HepG2 (cell line): ENCODE measurements at regions not wholly inside any gene's neighbourhood (a gene's known extent, or its start where the extent isn't known, plus 50 kb on each side); places are given as distances from the start of the nearest gene placed in this dataset.

Experiments
- FIP1L1 ChIP-seq: fragments of 200-400 bp; formaldehyde crosslinking; IDR thresholded peaks from 2 replicates; pipeline ENCODE4 v1.6.1; 2018; ENCODE audit warnings: low read depth, mild to moderate bottlenecking, low read length, moderate library complexity, borderline replicate concordance; ENCODE audit not compliant: insufficient read depth
- MBNL3 ChIP-seq: fragments of 250-450 bp; sonication (Bioruptor Pico); conservative IDR thresholded peaks from 2 replicates; pipeline ENCODE4 v1.8.0; 2022; ENCODE audit warnings: mild to moderate bottlenecking, inconsistent platforms
- PLRG1 ChIP-seq: fragments of 450-650 bp; conservative IDR thresholded peaks from 2 replicates; pipeline ENCODE4 v1.6.1; 2016
- RFXANK ChIP-seq: IDR thresholded peaks from 2 replicates; pipeline ENCODE4 v1.6.1; 2016
- SIX1 ChIP-seq: sonication (generic); formaldehyde crosslinking; IDR thresholded peaks from 2 replicates; pipeline ENCODE4 v1.4.0; 2020; ENCODE audit warnings: missing genetic modification reagents, borderline replicate concordance
- SNRNP70 ChIP-seq: fragments of 200-400 bp; formaldehyde crosslinking; IDR thresholded peaks from 2 replicates; pipeline ENCODE4 v1.6.1; 2017; ENCODE audit warnings: mild to moderate bottlenecking, low read depth, low read length, moderate library complexity
- SSRP1 ChIP-seq: IDR thresholded peaks from 2 replicates; pipeline ENCODE4 v1.6.1; 2016; ENCODE audit warnings: control low read depth
- STAG1 ChIP-seq: sonication (generic); formaldehyde crosslinking; IDR thresholded peaks from 2 replicates; pipeline ENCODE4 v1.4.0; 2020; ENCODE audit warnings: missing genetic modification reagents
- TBP ChIP-seq: sonication (generic); formaldehyde crosslinking; IDR thresholded peaks from 2 replicates; pipeline ENCODE4 v1.5.0; 2020; ENCODE audit warnings: missing genetic modification reagents
- ZMAT3 ChIP-seq: sonication (generic); formaldehyde crosslinking; conservative IDR thresholded peaks from 2 replicates; pipeline ENCODE4 v1.7.0; 2021; ENCODE audit warnings: missing genetic modification reagents
- ZNF121 ChIP-seq: sonication (generic); formaldehyde crosslinking; IDR thresholded peaks from 2 replicates; pipeline ENCODE4 v1.5.0; 2020; ENCODE audit warnings: mild to moderate bottlenecking, missing genetic modification reagents
- ZNF562 ChIP-seq: sonication (generic); formaldehyde crosslinking; IDR thresholded peaks from 2 replicates; pipeline ENCODE4 v1.8.0; 2022; ENCODE audit warnings: missing genetic modification reagents, borderline replicate concordance
- ZNF563 ChIP-seq: sonication (generic); formaldehyde crosslinking; IDR thresholded peaks from 2 replicates; pipeline ENCODE4 v1.8.0; 2022; ENCODE audit warnings: mild to moderate bottlenecking, moderate library complexity, missing genetic modification reagents
- TF ChIP-seq, protein P1 (sequence below): sonication (generic); formaldehyde crosslinking; IDR thresholded peaks from 2 replicates; pipeline ENCODE4 v1.8.0; 2022; ENCODE audit warnings: mild to moderate bottlenecking, missing genetic modification reagents, moderate library complexity
- TF ChIP-seq, protein P2 (sequence below): sonication (generic); formaldehyde crosslinking; IDR thresholded peaks from 2 replicates; pipeline ENCODE4 v1.4.0; 2020; ENCODE audit warnings: missing genetic modification reagents, borderline replicate concordance
- TF ChIP-seq, protein P3 (sequence below): sonication (generic); formaldehyde crosslinking; IDR thresholded peaks from 2 replicates; pipeline ENCODE4 v1.8.1; 2022; ENCODE audit warnings: mild to moderate bottlenecking, missing genetic modification reagents
- TF ChIP-seq, protein P4 (sequence below): IDR thresholded peaks from 2 replicates; pipeline ENCODE4 v1.4.0; 2020; ENCODE audit warnings: mild to moderate bottlenecking, missing genetic modification reagents
- TF ChIP-seq, protein P5 (sequence below): sonication (generic); formaldehyde crosslinking; IDR thresholded peaks from 2 replicates; pipeline ENCODE4 v1.4.0; 2020; ENCODE audit warnings: missing genetic modification reagents, low read depth, mild to moderate bottlenecking, borderline replicate concordance
- TF ChIP-seq, protein P6 (sequence below): sonication (generic); formaldehyde crosslinking; IDR thresholded peaks from 2 replicates; pipeline ENCODE4 v1.4.0; 2020; ENCODE audit warnings: mild to moderate bottlenecking, low read depth, missing genetic modification reagents

DNA sequence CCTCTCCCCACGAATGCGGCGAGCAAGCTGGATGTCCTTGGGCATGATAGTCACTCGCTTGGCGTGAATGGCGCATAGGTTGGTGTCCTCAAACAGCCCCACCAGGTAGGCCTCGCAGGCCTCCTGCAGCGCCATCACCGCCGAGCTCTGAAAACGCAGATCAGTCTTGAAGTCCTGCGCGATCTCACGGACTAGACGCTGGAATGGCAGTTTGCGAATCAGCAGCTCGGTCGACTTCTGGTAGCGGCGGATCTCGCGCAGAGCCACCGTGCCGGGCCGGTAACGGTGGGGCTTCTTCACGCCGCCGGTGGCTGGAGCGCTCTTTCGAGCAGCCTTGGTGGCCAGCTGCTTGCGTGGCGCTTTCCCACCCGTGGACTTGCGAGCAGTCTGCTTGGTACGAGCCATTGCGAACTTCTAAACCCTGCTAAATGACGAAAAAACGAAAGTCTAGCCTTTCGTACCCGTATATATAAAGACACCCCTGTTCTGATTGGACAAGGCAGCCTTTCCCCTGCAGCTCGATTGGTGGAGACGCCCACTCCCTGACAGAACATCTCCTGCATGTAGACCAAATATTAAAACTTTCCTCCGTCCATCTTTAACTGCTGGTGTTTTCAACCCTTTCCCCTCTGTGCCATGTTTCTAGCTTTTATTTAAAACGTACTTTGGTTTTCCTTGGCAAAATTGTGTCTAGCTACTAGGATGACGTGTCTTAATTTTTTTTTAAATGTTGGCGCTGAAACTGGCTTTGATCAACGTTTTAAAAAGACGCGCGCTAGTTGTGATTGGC is 109.8 kb downstream of the HFE start (continued):
- TF ChIP-seq RFXANK (peak; percentile 75; the same call in 1 of the 2 replicates), SSRP1 (CRISPR knock-in tag) (no peak), PLRG1 (no peak), ZNF121 (peak; percentile 56; the same call in 1 of the 2 replicates), FIP1L1 (peak; percentile 99), TBP (CRISPR knock-in tag) (no peak), ZNF562 (CRISPR knock-in tag) (no peak), STAG1 (CRISPR knock-in tag) (peak; percentile 32; the same call in 1 of the 2 replicates), SIX1 (CRISPR knock-in tag) (peak; percentile 69), MBNL3 (no peak), ZNF563 (CRISPR knock-in tag) (peak; percentile 87; the same call in 1 of the 2 replicates), ZMAT3 (CRISPR knock-in tag) (peak; percentile 83), SNRNP70 (no peak)
- TF ChIP-seq, protein P1, sequence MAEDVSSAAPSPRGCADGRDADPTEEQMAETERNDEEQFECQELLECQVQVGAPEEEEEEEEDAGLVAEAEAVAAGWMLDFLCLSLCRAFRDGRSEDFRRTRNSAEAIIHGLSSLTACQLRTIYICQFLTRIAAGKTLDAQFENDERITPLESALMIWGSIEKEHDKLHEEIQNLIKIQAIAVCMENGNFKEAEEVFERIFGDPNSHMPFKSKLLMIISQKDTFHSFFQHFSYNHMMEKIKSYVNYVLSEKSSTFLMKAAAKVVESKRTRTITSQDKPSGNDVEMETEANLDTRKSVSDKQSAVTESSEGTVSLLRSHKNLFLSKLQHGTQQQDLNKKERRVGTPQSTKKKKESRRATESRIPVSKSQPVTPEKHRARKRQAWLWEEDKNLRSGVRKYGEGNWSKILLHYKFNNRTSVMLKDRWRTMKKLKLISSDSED (CRISPR knock-in tag) = no peak
- TF ChIP-seq, protein P2, sequence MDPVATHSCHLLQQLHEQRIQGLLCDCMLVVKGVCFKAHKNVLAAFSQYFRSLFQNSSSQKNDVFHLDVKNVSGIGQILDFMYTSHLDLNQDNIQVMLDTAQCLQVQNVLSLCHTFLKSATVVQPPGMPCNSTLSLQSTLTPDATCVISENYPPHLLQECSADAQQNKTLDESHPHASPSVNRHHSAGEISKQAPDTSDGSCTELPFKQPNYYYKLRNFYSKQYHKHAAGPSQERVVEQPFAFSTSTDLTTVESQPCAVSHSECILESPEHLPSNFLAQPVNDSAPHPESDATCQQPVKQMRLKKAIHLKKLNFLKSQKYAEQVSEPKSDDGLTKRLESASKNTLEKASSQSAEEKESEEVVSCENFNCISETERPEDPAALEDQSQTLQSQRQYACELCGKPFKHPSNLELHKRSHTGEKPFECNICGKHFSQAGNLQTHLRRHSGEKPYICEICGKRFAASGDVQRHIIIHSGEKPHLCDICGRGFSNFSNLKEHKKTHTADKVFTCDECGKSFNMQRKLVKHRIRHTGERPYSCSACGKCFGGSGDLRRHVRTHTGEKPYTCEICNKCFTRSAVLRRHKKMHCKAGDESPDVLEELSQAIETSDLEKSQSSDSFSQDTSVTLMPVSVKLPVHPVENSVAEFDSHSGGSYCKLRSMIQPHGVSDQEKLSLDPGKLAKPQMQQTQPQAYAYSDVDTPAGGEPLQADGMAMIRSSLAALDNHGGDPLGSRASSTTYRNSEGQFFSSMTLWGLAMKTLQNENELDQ (CRISPR knock-in tag) = peak; percentile 54; the same call in 1 of the 2 replicates
- TF ChIP-seq, protein P3, sequence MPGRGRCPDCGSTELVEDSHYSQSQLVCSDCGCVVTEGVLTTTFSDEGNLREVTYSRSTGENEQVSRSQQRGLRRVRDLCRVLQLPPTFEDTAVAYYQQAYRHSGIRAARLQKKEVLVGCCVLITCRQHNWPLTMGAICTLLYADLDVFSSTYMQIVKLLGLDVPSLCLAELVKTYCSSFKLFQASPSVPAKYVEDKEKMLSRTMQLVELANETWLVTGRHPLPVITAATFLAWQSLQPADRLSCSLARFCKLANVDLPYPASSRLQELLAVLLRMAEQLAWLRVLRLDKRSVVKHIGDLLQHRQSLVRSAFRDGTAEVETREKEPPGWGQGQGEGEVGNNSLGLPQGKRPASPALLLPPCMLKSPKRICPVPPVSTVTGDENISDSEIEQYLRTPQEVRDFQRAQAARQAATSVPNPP (CRISPR knock-in tag) = peak; percentile 92; the same call in 1 of the 2 replicates
- TF ChIP-seq, protein P4, sequence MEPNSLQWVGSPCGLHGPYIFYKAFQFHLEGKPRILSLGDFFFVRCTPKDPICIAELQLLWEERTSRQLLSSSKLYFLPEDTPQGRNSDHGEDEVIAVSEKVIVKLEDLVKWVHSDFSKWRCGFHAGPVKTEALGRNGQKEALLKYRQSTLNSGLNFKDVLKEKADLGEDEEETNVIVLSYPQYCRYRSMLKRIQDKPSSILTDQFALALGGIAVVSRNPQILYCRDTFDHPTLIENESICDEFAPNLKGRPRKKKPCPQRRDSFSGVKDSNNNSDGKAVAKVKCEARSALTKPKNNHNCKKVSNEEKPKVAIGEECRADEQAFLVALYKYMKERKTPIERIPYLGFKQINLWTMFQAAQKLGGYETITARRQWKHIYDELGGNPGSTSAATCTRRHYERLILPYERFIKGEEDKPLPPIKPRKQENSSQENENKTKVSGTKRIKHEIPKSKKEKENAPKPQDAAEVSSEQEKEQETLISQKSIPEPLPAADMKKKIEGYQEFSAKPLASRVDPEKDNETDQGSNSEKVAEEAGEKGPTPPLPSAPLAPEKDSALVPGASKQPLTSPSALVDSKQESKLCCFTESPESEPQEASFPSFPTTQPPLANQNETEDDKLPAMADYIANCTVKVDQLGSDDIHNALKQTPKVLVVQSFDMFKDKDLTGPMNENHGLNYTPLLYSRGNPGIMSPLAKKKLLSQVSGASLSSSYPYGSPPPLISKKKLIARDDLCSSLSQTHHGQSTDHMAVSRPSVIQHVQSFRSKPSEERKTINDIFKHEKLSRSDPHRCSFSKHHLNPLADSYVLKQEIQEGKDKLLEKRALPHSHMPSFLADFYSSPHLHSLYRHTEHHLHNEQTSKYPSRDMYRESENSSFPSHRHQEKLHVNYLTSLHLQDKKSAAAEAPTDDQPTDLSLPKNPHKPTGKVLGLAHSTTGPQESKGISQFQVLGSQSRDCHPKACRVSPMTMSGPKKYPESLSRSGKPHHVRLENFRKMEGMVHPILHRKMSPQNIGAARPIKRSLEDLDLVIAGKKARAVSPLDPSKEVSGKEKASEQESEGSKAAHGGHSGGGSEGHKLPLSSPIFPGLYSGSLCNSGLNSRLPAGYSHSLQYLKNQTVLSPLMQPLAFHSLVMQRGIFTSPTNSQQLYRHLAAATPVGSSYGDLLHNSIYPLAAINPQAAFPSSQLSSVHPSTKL (CRISPR knock-in tag) = peak; percentile 73
- TF ChIP-seq, protein P5, sequence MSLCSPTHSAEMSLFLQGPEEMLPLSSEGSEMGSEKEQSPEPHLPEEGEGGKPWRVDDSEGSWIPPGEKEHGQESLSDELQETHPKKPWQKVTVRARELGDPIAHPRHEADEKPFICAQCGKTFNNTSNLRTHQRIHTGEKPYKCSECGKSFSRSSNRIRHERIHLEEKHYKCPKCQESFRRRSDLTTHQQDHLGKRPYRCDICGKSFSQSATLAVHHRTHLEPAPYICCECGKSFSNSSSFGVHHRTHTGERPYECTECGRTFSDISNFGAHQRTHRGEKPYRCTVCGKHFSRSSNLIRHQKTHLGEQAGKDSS (CRISPR knock-in tag) = peak; percentile 96
- TF ChIP-seq, protein P6, sequence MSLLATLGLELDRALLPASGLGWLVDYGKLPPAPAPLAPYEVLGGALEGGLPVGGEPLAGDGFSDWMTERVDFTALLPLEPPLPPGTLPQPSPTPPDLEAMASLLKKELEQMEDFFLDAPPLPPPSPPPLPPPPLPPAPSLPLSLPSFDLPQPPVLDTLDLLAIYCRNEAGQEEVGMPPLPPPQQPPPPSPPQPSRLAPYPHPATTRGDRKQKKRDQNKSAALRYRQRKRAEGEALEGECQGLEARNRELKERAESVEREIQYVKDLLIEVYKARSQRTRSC = peak; percentile 59; the same call in 1 of the 2 replicates
